Hepatocyte (in vitro differentiated cells): ENCODE measurements at regions not wholly inside any gene's neighbourhood (a gene's known extent, or its start where the extent isn't known, plus 50 kb on each side); places are given as distances from the start of the nearest gene placed in this dataset.

ENCODE experiments used
- DNase-seq: peaks from one replicate; pipeline ENCODE4 v3.0.0-alpha.2; 2016; ENCODE audit warnings: low spot score
- H2AFZ ChIP-seq: fragments of 200-600 bp; sonication (generic); 2 replicates; pipeline ENCODE4 v1.6.0; 2016; ENCODE audit warnings: antibody characterized with exemption, mild to moderate bottlenecking
- H3K27ac ChIP-seq: fragments of 200-600 bp; sonication (generic); 2 replicates; pipeline ENCODE4 v1.5.1; 2016; ENCODE audit warnings: mild to moderate bottlenecking
- H3K27me3 ChIP-seq: fragments of 200-600 bp; sonication (generic); 2 replicates; pipeline ENCODE4 v1.6.1; 2016
- H3K36me3 ChIP-seq: fragments of 200-600 bp; sonication (generic); replicated peaks from 2 replicates; pipeline ENCODE4 v1.5.1; 2016; ENCODE audit warnings: low read depth; ENCODE audit not compliant: insufficient read depth
- H3K4me1 ChIP-seq: fragments of 200-600 bp; sonication (generic); 2 replicates; pipeline ENCODE4 v1.5.1; 2016; ENCODE audit warnings: mild to moderate bottlenecking, moderate library complexity; ENCODE audit not compliant: insufficient read depth
- H3K4me2 ChIP-seq: fragments of 200-600 bp; sonication (generic); 2 replicates; pipeline ENCODE4 v1.6.0; 2016
- H3K4me3 ChIP-seq: fragments of 200-600 bp; sonication (generic); 2 replicates; pipeline ENCODE4 v1.5.1; 2016; ENCODE audit warnings: mild to moderate bottlenecking
- H3K79me2 ChIP-seq: fragments of 200-600 bp; sonication (generic); 2 replicates; pipeline ENCODE4 v1.6.0; 2017; ENCODE audit warnings: mild to moderate bottlenecking
- H3K9me2 ChIP-seq: fragments of 200-600 bp; sonication (generic); replicated peaks from 2 replicates; pipeline ENCODE4 v1.6.0; 2017; ENCODE audit warnings: mild to moderate bottlenecking; ENCODE audit not compliant: insufficient read depth
- H3K9me3 ChIP-seq: fragments of 200-600 bp; sonication (generic); 2 replicates; pipeline ENCODE4 v1.5.1; 2016; ENCODE audit warnings: low read depth, mild to moderate bottlenecking
- H4K20me1 ChIP-seq: fragments of 200-600 bp; sonication (generic); 2 replicates; pipeline ENCODE4 v1.6.0; 2016; ENCODE audit warnings: mild to moderate bottlenecking; ENCODE audit not compliant: insufficient read depth, poor library complexity, severe bottlenecking
- EZH2 ChIP-seq: fragments of 200-600 bp; sonication (generic); IDR thresholded peaks from 2 replicates; pipeline ENCODE4 v1.6.1; 2016; ENCODE audit warnings: antibody characterized with exemption, mild to moderate bottlenecking, borderline replicate concordance
- EZH2phosphoT487 ChIP-seq: fragments of 200-600 bp; sonication (generic); IDR thresholded peaks from one replicate; pipeline ENCODE4 v1.6.1; 2018; ENCODE audit warnings: antibody characterized with exemption, mild to moderate bottlenecking, low read depth, moderate library complexity; ENCODE audit not compliant: unreplicated experiment, severe bottlenecking
- WGBS: methylation state at CpG from one replicate; pipeline ENCODE4 v1.1.6; 2016; ENCODE audit warnings: low lambda C conversion rate; ENCODE audit errors: missing lambda C conversion rate; 5-methylcytosine and 5-hydroxymethylcytosine counted together
- TF ChIP-seq, protein P1 (sequence below): fragments of 200-600 bp; sonication (generic); IDR thresholded peaks from 2 replicates; pipeline ENCODE4 v1.5.1; 2016; ENCODE audit warnings: antibody characterized with exemption, mild to moderate bottlenecking; ENCODE audit not compliant: poor library complexity

DNA sequence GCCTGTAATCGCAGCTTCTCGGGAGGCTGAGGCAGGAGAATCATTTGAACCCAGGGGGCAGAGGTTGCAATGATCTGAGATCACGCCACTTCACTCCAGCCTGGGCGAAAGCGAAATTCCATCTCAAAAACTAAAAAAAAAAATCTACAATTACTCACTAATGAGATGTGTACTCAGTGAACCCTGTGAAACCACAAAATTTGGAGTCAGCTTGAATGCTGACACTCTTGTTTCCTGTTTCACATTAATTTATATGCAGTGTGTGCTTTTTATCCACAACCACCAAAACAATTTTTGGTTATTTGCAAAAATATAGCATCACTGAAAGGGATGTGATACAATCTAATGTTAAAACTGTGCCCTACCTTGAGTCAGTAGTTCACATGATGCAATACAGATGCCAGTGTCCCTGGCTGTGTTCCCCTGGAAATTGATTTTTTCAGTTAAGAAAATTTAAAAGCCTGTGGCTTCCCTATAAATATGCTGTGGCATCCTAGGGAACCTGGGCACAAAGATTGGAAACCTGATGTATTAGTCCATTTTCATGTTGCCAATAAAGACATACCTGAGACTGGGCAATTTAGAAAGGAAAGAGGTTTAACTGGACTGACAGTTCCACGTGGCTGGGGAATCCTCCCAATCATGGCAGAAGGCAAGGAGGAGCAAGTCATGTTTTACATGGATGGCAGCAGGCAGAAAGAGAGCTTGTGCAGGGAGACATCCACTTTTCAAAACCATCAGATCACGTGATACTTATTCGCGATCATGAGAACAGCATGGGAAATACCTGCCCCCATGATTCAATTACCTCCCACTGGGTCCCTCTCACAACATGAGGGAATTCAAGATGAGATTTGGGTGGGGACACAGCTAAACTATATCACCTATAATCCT lies 337.5 kb upstream of the NT5C1B start:
- Histone ChIP-seq H2AFZ (no peak overlapping the region), H3K27ac (no peak overlapping the region), H3K9me3 (no peaks in the 10 kb centered on the region), H3K9me2 (no peaks in the 10 kb centered on the region), H3K4me2 (no peak overlapping the region), H3K4me1 (peaks cover 4% of the 10 kb centered on the region), H3K79me2 (no peaks in the 10 kb centered on the region), H3K36me3 (no peaks in the 10 kb centered on the region), H4K20me1 (no peaks in the 10 kb centered on the region), H3K27me3 (no peaks in the 10 kb centered on the region), H3K4me3 (no peak overlapping the region)
- no peak for DNase-seq
- TF ChIP-seq EZH2, result no peak
- TF ChIP-seq EZH2phosphoT487, result no peak
- TF ChIP-seq, protein P1, sequence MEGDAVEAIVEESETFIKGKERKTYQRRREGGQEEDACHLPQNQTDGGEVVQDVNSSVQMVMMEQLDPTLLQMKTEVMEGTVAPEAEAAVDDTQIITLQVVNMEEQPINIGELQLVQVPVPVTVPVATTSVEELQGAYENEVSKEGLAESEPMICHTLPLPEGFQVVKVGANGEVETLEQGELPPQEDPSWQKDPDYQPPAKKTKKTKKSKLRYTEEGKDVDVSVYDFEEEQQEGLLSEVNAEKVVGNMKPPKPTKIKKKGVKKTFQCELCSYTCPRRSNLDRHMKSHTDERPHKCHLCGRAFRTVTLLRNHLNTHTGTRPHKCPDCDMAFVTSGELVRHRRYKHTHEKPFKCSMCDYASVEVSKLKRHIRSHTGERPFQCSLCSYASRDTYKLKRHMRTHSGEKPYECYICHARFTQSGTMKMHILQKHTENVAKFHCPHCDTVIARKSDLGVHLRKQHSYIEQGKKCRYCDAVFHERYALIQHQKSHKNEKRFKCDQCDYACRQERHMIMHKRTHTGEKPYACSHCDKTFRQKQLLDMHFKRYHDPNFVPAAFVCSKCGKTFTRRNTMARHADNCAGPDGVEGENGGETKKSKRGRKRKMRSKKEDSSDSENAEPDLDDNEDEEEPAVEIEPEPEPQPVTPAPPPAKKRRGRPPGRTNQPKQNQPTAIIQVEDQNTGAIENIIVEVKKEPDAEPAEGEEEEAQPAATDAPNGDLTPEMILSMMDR, result no peak
- WGBS, result 95% methylated on average over 9 of the region's 9 CpGs

DNA sequence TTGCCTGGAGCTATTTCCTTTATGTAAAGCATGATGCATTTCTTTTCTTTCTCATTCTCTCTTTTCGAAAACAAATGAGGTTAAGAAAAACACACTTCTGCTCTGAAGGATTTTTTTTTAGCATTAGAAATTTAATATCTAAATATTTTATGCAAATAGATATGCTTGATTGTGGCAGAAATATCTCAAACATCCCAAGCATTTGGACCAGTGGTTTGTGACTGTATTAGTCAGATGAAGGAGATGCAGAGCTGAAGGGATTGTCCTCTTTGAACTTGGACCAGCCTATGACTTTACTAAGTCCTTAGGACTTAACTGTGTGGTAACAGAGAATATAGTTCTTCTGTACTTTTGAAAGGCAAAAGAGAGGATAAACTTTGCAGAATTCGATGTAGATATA lies 335.9 kb upstream of the NT5C1B start:
- Histone ChIP-seq H3K79me2 (no peaks in the 10 kb centered on the region), H3K36me3 (no peaks in the 10 kb centered on the region), H3K9me2 (no peaks in the 10 kb centered on the region), H3K27me3 (no peaks in the 10 kb centered on the region), H3K9me3 (no peaks in the 10 kb centered on the region), H2AFZ (no peak overlapping the region), H3K27ac (no peak overlapping the region), H4K20me1 (no peaks in the 10 kb centered on the region), H3K4me3 (no peak overlapping the region), H3K4me2 (no peak overlapping the region), H3K4me1 (peaks cover 4% of the 10 kb centered on the region)
- no peak for DNase-seq
- WGBS, result 65% methylated on average over 2 of the region's 2 CpGs
- TF ChIP-seq EZH2 (no peak), EZH2phosphoT487 (no peak)
- TF ChIP-seq, protein P1, result no peak

DNA sequence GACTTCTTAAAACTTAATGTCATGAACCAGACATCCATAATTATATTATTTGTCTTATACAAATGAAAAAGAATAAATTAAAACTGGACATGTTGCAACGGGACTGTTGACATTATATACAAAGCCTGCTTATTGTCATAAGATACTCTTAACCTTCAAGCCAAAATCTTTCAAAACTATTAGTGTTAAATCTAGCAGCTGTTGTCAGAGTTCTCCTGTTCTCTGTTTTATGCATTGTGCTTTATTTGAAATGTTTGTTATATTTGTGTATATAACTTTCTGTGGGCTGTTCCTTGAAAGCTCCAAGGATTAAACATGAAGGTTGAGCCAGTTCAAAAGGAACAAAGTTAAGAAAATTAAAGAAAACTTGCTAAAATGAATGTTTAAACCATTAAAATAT lies 335.5 kb upstream of the NT5C1B start:
- Histone ChIP-seq H3K27ac (no peak overlapping the region), H3K4me1 (peaks cover 4% of the 10 kb centered on the region), H3K4me3 (no peak overlapping the region), H3K36me3 (no peaks in the 10 kb centered on the region), H3K27me3 (no peaks in the 10 kb centered on the region), H4K20me1 (no peaks in the 10 kb centered on the region), H3K79me2 (no peaks in the 10 kb centered on the region), H3K9me3 (no peaks in the 10 kb centered on the region), H3K4me2 (no peak overlapping the region), H2AFZ (no peak overlapping the region), H3K9me2 (no peaks in the 10 kb centered on the region)
- DNase-seq, result no peak
- WGBS, result 46% methylated on average over 1 of the region's 1 CpG
- no peak for TF ChIP-seq EZH2
- TF ChIP-seq, protein P1, result no peak
- no peak for TF ChIP-seq EZH2phosphoT487
